Stomach (tissue), 4 donors: ENCODE measurements at regions not wholly inside any gene's neighbourhood (a gene's known extent, or its start where the extent isn't known, plus 50 kb on each side); places are given as distances from the start of the nearest gene placed in this dataset.

Experiments
- POLR2A ChIP-seq, 4 donors: fragments of 450-650 bp; IDR thresholded peaks; one replicate each; pipeline ENCODE4 v1.6.1; 2016; ENCODE audit warnings: antibody characterized with exemption in 4 of 4, control low read depth in 2 of 4, mild to moderate bottlenecking in 1 of 4, moderate library complexity in 1 of 4
- POLR2AphosphoS5 ChIP-seq, 3 donors: sonication (generic); formaldehyde crosslinking; IDR thresholded peaks; one replicate each; pipeline ENCODE4 v1.6.1; 2016; ENCODE audit warnings: antibody characterized with exemption in 3 of 3

GRCh38 chr5:74299833-74300232 lies 340.7 kb downstream of the ENC1 start:
- no peak for TF ChIP-seq POLR2AphosphoS5 (IDR thresholded peaks at IDR 0.05)
- TF ChIP-seq POLR2A (IDR thresholded peaks at IDR 0.05), result no peak
